HEK293T (cell line): ENCODE measurements at regions not wholly inside any gene's neighbourhood (a gene's known extent, or its start where the extent isn't known, plus 50 kb on each side); places are given as distances from the start of the nearest gene placed in this dataset.

Experiments used
- BHLHE40 ChIP-seq: fragments of 450-650 bp; IDR thresholded peaks from 2 replicates; pipeline ENCODE4 v1.6.1; 2016; ENCODE audit warnings: mild to moderate bottlenecking, moderate library complexity, borderline replicate concordance
- CTBP1 ChIP-seq: fragments of 450-650 bp; IDR thresholded peaks from 2 replicates; pipeline ENCODE4 v1.6.1; 2016; ENCODE audit warnings: borderline replicate concordance
- FOXA1 ChIP-seq: fragments of 450-650 bp; IDR thresholded peaks from 2 replicates; pipeline ENCODE4 v1.6.1; 2016; ENCODE audit warnings: mild to moderate bottlenecking
- FOXK2 ChIP-seq: fragments of 450-650 bp; IDR thresholded peaks from 2 replicates; pipeline ENCODE4 v1.6.1; 2016; ENCODE audit warnings: mild to moderate bottlenecking
- L3MBTL2 ChIP-seq: fragments of 450-650 bp; conservative IDR thresholded peaks from 2 replicates; pipeline ENCODE4 v1.6.1; 2016; ENCODE audit warnings: mild to moderate bottlenecking
- NFRKB ChIP-seq: fragments of 450-650 bp; IDR thresholded peaks from 2 replicates; pipeline ENCODE4 v1.6.1; 2016; ENCODE audit warnings: mild to moderate bottlenecking, moderate library complexity
- SP1 ChIP-seq: fragments of 450-650 bp; IDR thresholded peaks from 2 replicates; pipeline ENCODE4 v1.6.1; 2017

DNA sequence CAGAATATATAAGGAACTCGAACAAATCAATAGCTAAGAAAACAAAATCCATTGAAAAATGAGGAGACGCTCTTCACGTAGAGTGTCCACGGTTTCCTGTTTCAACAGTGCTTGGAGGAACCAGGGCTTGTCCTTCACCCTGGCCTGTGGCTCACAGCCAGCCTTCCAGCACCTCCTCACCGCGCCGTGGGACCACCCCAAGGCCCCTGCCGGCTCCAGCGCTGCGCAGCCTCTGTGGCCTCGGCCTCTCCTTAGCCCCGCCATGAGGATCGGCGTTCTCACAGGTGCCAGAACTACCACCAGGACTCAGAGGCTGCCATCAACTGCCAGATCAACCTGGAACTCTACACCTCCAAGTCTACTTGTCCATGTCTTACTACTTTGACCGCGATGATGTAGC lies 52.5 kb upstream of the CTSO start:
- TF ChIP-seq SP1 (no peak), FOXA1 (no peak), BHLHE40 (no peak), NFRKB (no peak), CTBP1 (no peak), FOXK2 (no peak), L3MBTL2 (no peak)
